CD14-positive monocyte (primary cell): ENCODE measurements at regions not wholly inside any gene's neighbourhood (a gene's known extent, or its start where the extent isn't known, plus 50 kb on each side); places are given as distances from the start of the nearest gene placed in this dataset.

Experiments used
- DNase-seq, 3 donors: peaks; one replicate each; pipeline ENCODE4 v3.0.0-alpha.2; 2011 to 2022
- H2AFZ ChIP-seq: 2 replicates; pipeline ENCODE4 v1.6.0; 2012; ENCODE audit warnings: mild to moderate bottlenecking, low read depth, low read length, inconsistent platforms; ENCODE audit not compliant: insufficient read depth, poor library complexity, severe bottlenecking
- H3K27ac ChIP-seq, 2 donors: 1 replicate in 1 of 2; 2 replicates in 1 of 2; pipeline ENCODE4 v1.5.1; 2012 to 2013; ENCODE audit warnings: low read length in 2 of 2, control low read depth in 1 of 2, inconsistent platforms in 1 of 2, low read depth in 1 of 2, mild to moderate bottlenecking in 1 of 2
- H3K27me3 ChIP-seq, 2 donors: one replicate each; pipeline versions ENCODE4 v1.6.0 to v1.6.1; 2011 to 2013; ENCODE audit warnings: low read length in 2 of 2; ENCODE audit not compliant: control insufficient read depth in 2 of 2, insufficient read depth in 2 of 2
- H3K36me3 ChIP-seq, 2 donors: replicated peaks in 1 of 2; 1 replicate in 1 of 2; 2 replicates in 1 of 2; pipeline versions ENCODE4 v1.5.1 to v1.6.1; 2012 to 2013; ENCODE audit warnings: low read length in 2 of 2, control low read depth in 1 of 2, inconsistent platforms in 1 of 2, mild to moderate bottlenecking in 1 of 2; ENCODE audit not compliant: insufficient read depth in 2 of 2, control insufficient read depth in 1 of 2
- H3K4me1 ChIP-seq, 2 donors: 1 replicate in 1 of 2; 2 replicates in 1 of 2; pipeline versions ENCODE4 v1.5.1 to v1.6.1; 2012 to 2013; ENCODE audit warnings: low read length in 2 of 2, control low read depth in 1 of 2, inconsistent platforms in 1 of 2, mild to moderate bottlenecking in 1 of 2, moderate library complexity in 1 of 2; ENCODE audit not compliant: insufficient read depth in 2 of 2, control insufficient read depth in 1 of 2
- H3K4me2 ChIP-seq: replicated peaks from 2 replicates; pipeline ENCODE3; 2012; ENCODE audit warnings: low read length, moderate library complexity, mild to moderate bottlenecking; ENCODE audit not compliant: poor library complexity, severe bottlenecking; ENCODE audit errors: extremely low read depth
- H3K4me3 ChIP-seq, 3 experiments: fragments of 200-600 bp in 1 of 3; sonication (generic) in 1 of 3; replicated peaks in 1 of 3; 1 replicate in 2 of 3; 2 replicates in 1 of 3; pipeline ENCODE4 v1.5.1; 2011 to 2013; ENCODE audit warnings: low read length in 3 of 3, mild to moderate bottlenecking in 3 of 3, control low read depth in 2 of 3, low read depth in 2 of 3, inconsistent platforms in 1 of 3, moderate library complexity in 1 of 3
- H3K79me2 ChIP-seq: 2 replicates; pipeline ENCODE4 v1.6.0; 2012; ENCODE audit warnings: mild to moderate bottlenecking, control low read depth, inconsistent platforms, low read length, moderate library complexity; ENCODE audit not compliant: insufficient read depth
- H3K9ac ChIP-seq: 2 replicates; pipeline ENCODE4 v1.6.0; 2017; ENCODE audit warnings: low read length, mild to moderate bottlenecking; ENCODE audit not compliant: insufficient read depth, poor library complexity, severe bottlenecking
- H3K9me3 ChIP-seq, 2 donors: replicated peaks in 1 of 2; 1 replicate in 1 of 2; 2 replicates in 1 of 2; pipeline versions ENCODE4 v1.5.1 to v1.6.1; 2012 to 2013; ENCODE audit warnings: low read length in 2 of 2, control low read depth in 1 of 2; ENCODE audit not compliant: control insufficient read depth in 1 of 2, insufficient read depth in 1 of 2
- H4K20me1 ChIP-seq: 2 replicates; pipeline ENCODE4 v1.6.0; 2012; ENCODE audit warnings: mild to moderate bottlenecking, low read length, control low read depth, moderate library complexity; ENCODE audit not compliant: insufficient read depth
- H3K27ac Mint-ChIP-seq, 7 donors: one replicate each; pipeline ENCODE4 v1.8.0; 2020; ENCODE audit warnings: mild to moderate bottlenecking in 7 of 7, mixed read lengths in 7 of 7, moderate library complexity in 6 of 7, inconsistent platforms in 2 of 7
- H3K27me3 Mint-ChIP-seq, 3 donors: one replicate each; pipeline ENCODE4 v1.8.0; 2021 to 2022; ENCODE audit warnings: low read depth in 3 of 3, mild to moderate bottlenecking in 3 of 3, mixed read lengths in 3 of 3, moderate library complexity in 3 of 3, inconsistent platforms in 1 of 3
- H3K36me3 Mint-ChIP-seq, 2 donors: one replicate each; pipeline ENCODE4 v1.8.0; 2020; ENCODE audit warnings: mixed read lengths in 2 of 2, inconsistent platforms in 1 of 2, mild to moderate bottlenecking in 1 of 2
- H3K4me1 Mint-ChIP-seq: one replicate; pipeline ENCODE4 v1.8.0; 2020; ENCODE audit warnings: mild to moderate bottlenecking, mixed read lengths
- H3K4me3 Mint-ChIP-seq, 2 donors: one replicate each; pipeline ENCODE4 v1.8.0; 2020; ENCODE audit warnings: mild to moderate bottlenecking in 2 of 2, mixed read lengths in 2 of 2, moderate library complexity in 1 of 2
- H3K9me3 Mint-ChIP-seq, 7 donors: one replicate each; pipeline ENCODE4 v1.8.0; 2020 to 2022; ENCODE audit warnings: mixed read lengths in 7 of 7, mild to moderate bottlenecking in 6 of 7, moderate library complexity in 6 of 7, inconsistent platforms in 2 of 7
- CTCF ChIP-seq: fragments of 200-600 bp; IDR thresholded peaks from one replicate; pipeline ENCODE4 v1.8.0; 2022; ENCODE audit warnings: antibody characterized with exemption, mild to moderate bottlenecking
- WGBS: methylation state at CpG from one replicate; pipeline ENCODE4 v1.1.5; 2013; ENCODE audit warnings: missing lambda C conversion rate; ENCODE audit not compliant: insufficient coverage; 5-methylcytosine and 5-hydroxymethylcytosine counted together
- intact Hi-C, 2 donors: fragments of 100-400 bp; cut with micrococcal nuclease; formaldehyde crosslinking; loops; one replicate each; pipeline versions ENCODE4 v1.15.0 to v1.15.1; 2023

GRCh38 chr15:87478687-87479072 lies 777.9 kb downstream of the NTRK3 start:
- TF ChIP-seq CTCF = no peak
- no peaks in the 10 kb centered on the region for H3K4me1 Mint-ChIP-seq
- no peaks in the 10 kb centered on the region for H3K79me2 ChIP-seq
- H3K4me3 ChIP-seq = no peak overlapping the region
- H3K27me3 Mint-ChIP-seq = peaks cover 0 to 2% (median 0%) of the 10 kb centered on the region in 3 donors
- 79% methylated on average over 2 of the region's 2 CpGs for WGBS
- H2AFZ ChIP-seq = no peak overlapping the region
- H3K27me3 ChIP-seq = no peaks in the 10 kb centered on the region
- H3K9ac ChIP-seq = no peak overlapping the region
- H3K4me2 ChIP-seq = no peak overlapping the region
- no peak overlapping the region for H3K27ac Mint-ChIP-seq
- no peak overlapping the region for H3K4me3 Mint-ChIP-seq
- H3K36me3 Mint-ChIP-seq = no peaks in the 10 kb centered on the region
- no peaks in the 10 kb centered on the region for H3K4me1 ChIP-seq
- no peaks in the 10 kb centered on the region for H3K36me3 ChIP-seq
- H3K9me3 ChIP-seq = no peaks in the 10 kb centered on the region
- no peaks in the 10 kb centered on the region for H4K20me1 ChIP-seq
- H3K27ac ChIP-seq = no peak overlapping the region
- intact Hi-C loops = no loop called here
- peaks cover 0 to 5% (median 0%) of the 10 kb centered on the region in 7 donors for H3K9me3 Mint-ChIP-seq
- DNase-seq = no peak

GRCh38 chr15:87477737-87478686 lies 778.5 kb downstream of the NTRK3 start:
- Histone ChIP-seq H3K9ac (no peak overlapping the region), H3K4me3 (no peak overlapping the region), H3K4me1 (no peaks in the 10 kb centered on the region), H2AFZ (no peak overlapping the region), H3K36me3 (no peaks in the 10 kb centered on the region), H3K4me2 (no peak overlapping the region), H3K79me2 (no peaks in the 10 kb centered on the region), H3K27me3 (no peaks in the 10 kb centered on the region), H3K9me3 (no peaks in the 10 kb centered on the region), H4K20me1 (no peaks in the 10 kb centered on the region), H3K27ac (no peak overlapping the region)
- WGBS = 22% methylated on average over 1 of the region's 8 CpGs
- Mint-ChIP-seq H3K27me3 (peaks cover 0 to 2% (median 0%) of the 10 kb centered on the region in 3 donors), H3K4me1 (no peaks in the 10 kb centered on the region), H3K27ac (no peak overlapping the region), H3K4me3 (no peak overlapping the region), H3K36me3 (no peaks in the 10 kb centered on the region), H3K9me3 (peaks cover 0 to 5% (median 0%) of the 10 kb centered on the region in 7 donors)
- DNase-seq = no peak
- intact Hi-C loops = no loop called here
- no peak for TF ChIP-seq CTCF
